ENCODE measurements at regions not wholly inside any gene's neighbourhood (a gene's known extent, or its start where the extent isn't known, plus 50 kb on each side); places are given as distances from the start of the nearest gene placed in this dataset.
A peak's percentile ranks its signal among the peaks of the same experiment; 100 is the strongest.

- no peak for TF ChIP-seq CTCF (IDR thresholded peaks at IDR 0.05; ENCODE audit: low read depth, low read length)
- no peak for DNase-seq (ENCODE audit: low read depth, low spot score)
- in situ Hi-C loops (cut with HindIII; ENCODE audit: low sequenced_read_pairs), result no loop called here
- H3K4me3 ChIP-seq (ENCODE audit: low read depth, low read length), result no peak overlapping the region
These were observed 103.2 kb upstream of the ST8SIA2 start for GRCh38 chr15:92290359-92290992.

DNA sequence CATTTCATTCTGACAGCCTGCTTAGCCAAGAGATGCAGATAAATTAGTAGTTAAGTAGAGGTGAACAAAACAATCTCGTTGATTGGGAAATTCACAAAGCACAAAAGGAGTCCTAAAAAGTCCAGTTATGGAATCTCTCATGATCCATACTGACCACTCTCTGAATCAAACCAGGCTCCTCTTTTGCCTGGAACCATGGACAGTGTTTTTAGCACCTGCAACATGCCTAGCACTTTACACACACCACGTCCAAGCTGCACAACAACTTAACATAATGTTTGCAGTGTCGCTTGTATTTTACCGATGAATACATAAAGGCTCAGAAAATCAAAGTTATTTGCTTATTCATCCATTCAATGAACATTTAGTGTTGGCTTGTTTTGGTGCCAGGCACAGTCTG, 101.8 kb upstream of the ST8SIA2 start:
- no peak for DNase-seq (ENCODE audit: low read depth, low spot score)
- TF ChIP-seq CTCF (IDR thresholded peaks at IDR 0.05; ENCODE audit: low read depth, low read length), result no peak
- H3K4me3 ChIP-seq (ENCODE audit: low read depth, low read length), result no peak overlapping the region
- in situ Hi-C loops (cut with HindIII; ENCODE audit: low sequenced_read_pairs), result no loop called here

GRCh38 chr15:92294759-92295158, 98.9 kb upstream of the ST8SIA2 start:
- no peak for DNase-seq (ENCODE audit: low read depth, low spot score)
- no peak for TF ChIP-seq CTCF (IDR thresholded peaks at IDR 0.05; ENCODE audit: low read depth, low read length)
- H3K4me3 ChIP-seq (ENCODE audit: low read depth, low read length), result no peak overlapping the region
- in situ Hi-C loops (cut with HindIII; ENCODE audit: low sequenced_read_pairs), result no loop called here

DNA sequence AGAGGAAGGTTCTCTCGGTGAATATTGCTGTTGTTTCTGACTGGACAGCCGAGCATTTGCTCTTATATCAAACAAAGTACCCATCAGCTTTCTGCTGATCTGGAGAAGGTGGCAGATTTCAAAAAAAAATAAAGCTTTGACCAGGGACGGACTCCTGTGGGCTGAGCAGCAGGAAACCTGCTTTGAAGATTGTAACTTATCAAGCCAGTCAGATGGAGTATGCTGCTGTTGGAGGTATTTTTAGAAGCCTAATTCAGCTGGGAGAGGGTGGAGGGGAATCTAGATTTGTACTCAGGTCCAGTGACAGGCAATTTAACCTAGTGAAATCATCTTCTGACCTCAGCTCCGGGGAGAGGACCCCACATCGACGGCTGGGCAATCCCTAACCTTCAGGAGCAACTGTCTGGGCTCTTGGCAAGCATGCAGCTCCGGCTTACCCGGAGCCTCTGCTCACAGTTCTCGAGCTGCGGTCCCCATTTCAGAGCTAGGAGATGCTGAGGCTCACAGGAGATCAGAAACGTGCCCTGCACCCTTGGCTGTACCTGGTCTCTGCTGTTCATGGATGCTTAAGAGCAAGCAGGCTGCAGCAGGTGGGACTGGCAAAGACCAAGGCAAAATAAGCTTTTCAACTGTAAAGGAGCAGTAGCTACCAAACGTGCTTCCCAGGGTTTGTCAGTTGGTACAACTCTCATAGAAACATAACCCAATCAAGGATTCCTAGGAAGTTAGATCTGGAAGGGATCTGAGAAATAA, 89.3 kb upstream of the ST8SIA2 start:
- TF ChIP-seq CTCF (IDR thresholded peaks at IDR 0.05; ENCODE audit: low read depth, low read length), result no peak
- in situ Hi-C loops (cut with HindIII; ENCODE audit: low sequenced_read_pairs), result no loop called here

GRCh38 chr15:92305343-92305742, 88.3 kb upstream of the ST8SIA2 start:
- no peak for DNase-seq (ENCODE audit: low read depth, low spot score)
- no peak for TF ChIP-seq CTCF (IDR thresholded peaks at IDR 0.05; ENCODE audit: low read depth, low read length)
- in situ Hi-C loops (cut with HindIII; ENCODE audit: low sequenced_read_pairs), result no loop called here
- no peak overlapping the region for H3K4me3 ChIP-seq (ENCODE audit: low read depth, low read length)

More for the DNA sequence above, 89.3 kb upstream of the ST8SIA2 start:
- DNase-seq (ENCODE audit: low read depth, low spot score), result no peak
- no peak overlapping the region for H3K4me3 ChIP-seq (ENCODE audit: low read depth, low read length)

GRCh38 chr15:92306663-92307062, 87.0 kb upstream of the ST8SIA2 start:
- no peak overlapping the region for H3K4me3 ChIP-seq (ENCODE audit: low read depth, low read length)
- DNase-seq (ENCODE audit: low read depth, low spot score), result no peak
- peak; percentile 9 for TF ChIP-seq CTCF (IDR thresholded peaks at IDR 0.05; ENCODE audit: low read depth, low read length)
- in situ Hi-C loops (cut with HindIII; ENCODE audit: low sequenced_read_pairs), result no loop called here
